HCT116 (cell line): ENCODE measurements at regions not wholly inside any gene's neighbourhood (a gene's known extent, or its start where the extent isn't known, plus 50 kb on each side); places are given as distances from the start of the nearest gene placed in this dataset.

ENCODE experiments used
- ATAC-seq: fragments of 200-7000 bp; cut with Tn5 transposase; 2 replicates; pipeline ENCODE4 v1.9.1; 2020; ENCODE audit warnings: mild to moderate bottlenecking, moderate library complexity
- BruUV-seq: library from RNA; stranded (reverse); fragments of 400-500 nt; replicated peaks from 2 replicates; lab custom pipeline; 2021; lab: Mats Ljungman, UMichigan
- CTCF ChIA-PET: fragments of 300-600 bp; sonication (Branson Sonifier 250); formaldehyde crosslinking; loops from one replicate; lab custom pipeline; 2021; ENCODE audit warnings: antibody characterized with exemption; lab: Charles Lee
- POLR2A ChIA-PET: fragments of 300-600, 350-600 bp; sonication (Branson Sonifier 250); formaldehyde crosslinking; loops from one replicate; lab custom pipeline; 2021; ENCODE audit warnings: antibody characterized with exemption; lab: Charles Lee
- RAD21 ChIA-PET, 2 experiments: fragments of 300-600 bp; sonication (Branson Sonifier 250); formaldehyde crosslinking; loops; one replicate each; lab custom pipeline; 2023; ENCODE audit warnings: low total read pairs in 2 of 2; ENCODE audit not compliant: uncharacterized antibody in 2 of 2, unreplicated experiment in 2 of 2, low non-redundant PET in 1 of 2; lab: Charles Lee
- DNase-seq: peaks from one replicate; pipeline ENCODE4 v3.0.0-alpha.2; 2010; ENCODE audit warnings: low read depth, low spot score
- H2AFZ ChIP-seq: fragments of 200-600 bp; shearing (Covaris generic), sonication (generic); 2 replicates; pipeline ENCODE4 v1.6.1; 2017; ENCODE audit warnings: low read depth, mixed run types, mixed read lengths, antibody characterized with exemption, low read length; ENCODE audit not compliant: poor library complexity, severe bottlenecking
- H3K27ac ChIP-seq: 2 replicates; pipeline ENCODE4 v1.5.1; 2012; ENCODE audit warnings: low read depth, low read length
- H3K27me3 ChIP-seq: fragments of 200-600 bp; sonication (generic); 2 replicates; pipeline ENCODE4 v1.6.1; 2016; ENCODE audit warnings: mixed run types, low read length, mixed read lengths; ENCODE audit not compliant: insufficient read depth
- H3K36me3 ChIP-seq, 2 experiments: fragments of 200-500 bp in 1 of 2; fragments of 200-600 bp in 1 of 2; sonication (Bioruptor generic) in 1 of 2; sonication (generic) in 1 of 2; 2 replicates each; pipeline versions ENCODE4 v1.5.1 to v1.6.1; 2014 to 2016; ENCODE audit warnings: low read length in 2 of 2, inconsistent platforms in 1 of 2, mixed read lengths in 1 of 2, mixed run types in 1 of 2; ENCODE audit not compliant: insufficient read depth in 2 of 2, control insufficient read depth in 1 of 2
- H3K4me1 ChIP-seq, 2 experiments: fragments of 200-600 bp in 1 of 2; sonication (generic) in 1 of 2; 2 replicates each; pipeline versions ENCODE4 v1.5.1 to v1.6.1; 2012 to 2017; ENCODE audit warnings: low read length in 2 of 2, inconsistent platforms in 1 of 2, mild to moderate bottlenecking in 1 of 2, mixed read lengths in 1 of 2, mixed run types in 1 of 2, moderate library complexity in 1 of 2; ENCODE audit not compliant: insufficient read depth in 2 of 2, control insufficient read depth in 1 of 2
- H3K4me2 ChIP-seq: fragments of 200-600 bp; sonication (generic); 2 replicates; pipeline ENCODE4 v1.6.1; 2017; ENCODE audit warnings: mixed run types, low read length, mixed read lengths
- H3K4me3 ChIP-seq, 2 experiments: fragments of 200-600 bp in 1 of 2; sonication (generic) in 1 of 2; replicated peaks in 1 of 2; 2 replicates each; pipeline ENCODE4 v1.5.1; 2011 to 2016; ENCODE audit warnings: low read length in 2 of 2, control low read depth in 1 of 2, low read depth in 1 of 2, mild to moderate bottlenecking in 1 of 2, mixed read lengths in 1 of 2, mixed run types in 1 of 2
- H3K79me2 ChIP-seq: fragments of 200-600 bp; sonication (generic); 2 replicates; pipeline ENCODE4 v1.6.1; 2017; ENCODE audit warnings: mild to moderate bottlenecking, mixed run types, low read length, moderate library complexity, mixed read lengths; ENCODE audit not compliant: insufficient read depth
- H3K9ac ChIP-seq: fragments of 200-600 bp; sonication (generic); 2 replicates; pipeline ENCODE4 v1.6.1; 2016; ENCODE audit warnings: low read length, mixed read lengths
- H3K9me2 ChIP-seq: fragments of 200-600 bp; sonication (generic), shearing (Covaris generic); 2 replicates; pipeline ENCODE4 v1.6.1; 2017; ENCODE audit warnings: mixed run types, mild to moderate bottlenecking, moderate library complexity; ENCODE audit not compliant: insufficient read depth
- H3K9me3 ChIP-seq, 2 experiments: fragments of 200-500 bp in 1 of 2; fragments of 200-600 bp in 1 of 2; sonication (Bioruptor generic) in 1 of 2; sonication (generic) in 1 of 2; 2 replicates each; pipeline ENCODE4 v1.6.1; 2014 to 2017; ENCODE audit warnings: low read length in 2 of 2, mixed read lengths in 2 of 2, inconsistent platforms in 1 of 2, low read depth in 1 of 2, mild to moderate bottlenecking in 1 of 2, mixed run types in 1 of 2, moderate library complexity in 1 of 2; ENCODE audit not compliant: control insufficient read depth in 1 of 2, insufficient read depth in 1 of 2
- H4K20me1 ChIP-seq: fragments of 200-600 bp; sonication (generic), shearing (Covaris generic); 2 replicates; pipeline ENCODE4 v1.6.1; 2017; ENCODE audit warnings: mixed run types, mild to moderate bottlenecking, moderate library complexity; ENCODE audit not compliant: insufficient read depth
- ATF3 ChIP-seq: IDR thresholded peaks from 2 replicates; pipeline ENCODE4 v1.6.1; 2012
- CBX3 ChIP-seq: IDR thresholded peaks from 2 replicates; pipeline ENCODE4 v1.6.1; 2012; ENCODE audit warnings: low read depth
- CEBPB ChIP-seq: IDR thresholded peaks from 2 replicates; pipeline ENCODE4 v1.6.1; 2012; ENCODE audit warnings: low read depth
- EGR1 ChIP-seq: IDR thresholded peaks from 2 replicates; pipeline ENCODE4 v1.6.1; 2012; ENCODE audit warnings: low read depth
- ELF1 ChIP-seq: IDR thresholded peaks from 2 replicates; pipeline ENCODE4 v1.6.1; 2012; ENCODE audit warnings: low read depth, borderline replicate concordance
- EZH2 ChIP-seq: fragments of 200-600 bp; sonication (generic); IDR thresholded peaks from 2 replicates; pipeline ENCODE4 v1.6.1; 2017; ENCODE audit warnings: antibody characterized with exemption, mixed run types
- JUND ChIP-seq: IDR thresholded peaks from 2 replicates; pipeline ENCODE4 v1.6.1; 2012
- MAX ChIP-seq: IDR thresholded peaks from 2 replicates; pipeline ENCODE4 v1.6.1; 2012
- POLR2A ChIP-seq: IDR thresholded peaks from 2 replicates; pipeline ENCODE4 v1.7.0; 2011; ENCODE audit warnings: borderline replicate concordance; ENCODE audit not compliant: insufficient read depth, insufficient read length; ENCODE audit errors: extremely low read depth
- REST ChIP-seq: IDR thresholded peaks from 2 replicates; pipeline ENCODE4 v1.6.1; 2012; ENCODE audit warnings: low read depth
- YY1 ChIP-seq: IDR thresholded peaks from 2 replicates; pipeline ENCODE4 v1.6.1; 2011; ENCODE audit warnings: low read length, low read depth, moderate library complexity, mild to moderate bottlenecking; ENCODE audit not compliant: insufficient replicate concordance; ENCODE audit errors: extremely low read depth
- ZBTB33 ChIP-seq: IDR thresholded peaks from 2 replicates; pipeline ENCODE4 v1.6.1; 2011; ENCODE audit warnings: mild to moderate bottlenecking, low read length, moderate library complexity; ENCODE audit not compliant: insufficient replicate concordance; ENCODE audit errors: extremely low read depth
- ZFX ChIP-seq: fragments of 450-650 bp; IDR thresholded peaks from 2 replicates; pipeline ENCODE4 v1.6.1; 2017
- intact Hi-C: fragments of 100-400 bp; cut with micrococcal nuclease; formaldehyde crosslinking; loops from 2 replicates; pipeline ENCODE4 v1.10.0; 2022

- no TSS peak for BruUV-seq
- Histone ChIP-seq H3K27me3 (no peaks in the 10 kb centered on the region), H2AFZ (no peak overlapping the region), H3K79me2 (no peaks in the 10 kb centered on the region), H3K4me2 (no peak overlapping the region), H3K9me2 (no peaks in the 10 kb centered on the region), H3K9me3 (peaks cover 11 to 15% of the 10 kb centered on the region in 2 experiments; a peak in 2 of 4 replicates), H3K27ac (no peak overlapping the region), H3K9ac (no peak overlapping the region), H3K4me1 (no peaks in the 10 kb centered on the region), H3K36me3 (no peaks in the 10 kb centered on the region), H4K20me1 (no peaks in the 10 kb centered on the region), H3K4me3 (no peak overlapping the region)
- no peak for TF ChIP-seq ELF1
- no peak for TF ChIP-seq ZBTB33
- no peak for TF ChIP-seq REST
- TF ChIP-seq YY1, result no peak
- TF ChIP-seq MAX, result no peak
- TF ChIP-seq CBX3, result no peak
- TF ChIP-seq ATF3, result no peak
- TF ChIP-seq EGR1, result no peak
- no peak for TF ChIP-seq EZH2
- TF ChIP-seq ZFX, result no peak
- TF ChIP-seq CEBPB, result no peak
- TF ChIP-seq POLR2A, result no peak
- no peak for TF ChIP-seq JUND
- RAD21 ChIA-PET, result no interaction called here
- POLR2A ChIA-PET, result no interaction called here
- intact Hi-C loops, result no loop called here
- DNase-seq, result no peak
- CTCF ChIA-PET, result no interaction called here
- no peak for ATAC-seq
Observed at GRCh38 chr3:78087134-78087533, 1047.2 kb downstream of the ROBO2 start.
